H1 (cell line): ENCODE measurements at regions not wholly inside any gene's neighbourhood (a gene's known extent, or its start where the extent isn't known, plus 50 kb on each side); places are given as distances from the start of the nearest gene placed in this dataset.

Experiments
- CTCF ChIA-PET: fragments of 300-600 bp; sonication (Branson Sonifier 250); formaldehyde crosslinking; loops from one replicate; lab custom pipeline; 2021; ENCODE audit not compliant: partially characterized antibody; lab: Charles Lee
- POLR2A ChIA-PET: fragments of 300-600 bp; sonication (Branson Sonifier 250); formaldehyde crosslinking; loops from one replicate; lab custom pipeline; 2021; ENCODE audit warnings: inconsistent platforms; ENCODE audit not compliant: partially characterized antibody; lab: Charles Lee
- DNase-seq, 2 experiments: peaks; one replicate each; pipeline versions ENCODE4 v3.0.0 to v3.0.0-alpha.2; 2010 to 2022; ENCODE audit warnings: low spot score in 2 of 2, low read depth in 1 of 2, mixed read lengths in 1 of 2
- FAIRE-seq: peaks from 2 replicates; lab custom pipeline; 2011; peaks lifted over from hg19 to GRCh38; lab: Jason Lieb, UNC
- H2AFZ ChIP-seq: 2 replicates; pipeline ENCODE4 v1.8.1; 2012; ENCODE audit warnings: low read length, inconsistent platforms
- H2AK5ac ChIP-seq: 2 replicates; pipeline ENCODE4 v1.6.1; 2013; ENCODE audit warnings: low read depth, low read length
- H2BK120ac ChIP-seq: replicated peaks from 2 replicates; pipeline ENCODE3; 2013; ENCODE audit warnings: low read depth, low read length, inconsistent platforms
- H2BK12ac ChIP-seq: 2 replicates; pipeline ENCODE4 v1.6.1; 2013; ENCODE audit warnings: low read depth, low read length
- H2BK15ac ChIP-seq: 2 replicates; pipeline ENCODE4 v1.6.1; 2013; ENCODE audit warnings: low read length
- H2BK20ac ChIP-seq: 2 replicates; pipeline ENCODE4 v1.6.1; 2013; ENCODE audit warnings: low read length
- H2BK5ac ChIP-seq: 2 replicates; pipeline ENCODE4 v1.6.1; 2013; ENCODE audit warnings: low read depth, low read length
- H3K14ac ChIP-seq: 2 replicates; pipeline ENCODE4 v1.6.1; 2013; ENCODE audit warnings: inconsistent platforms; ENCODE audit not compliant: insufficient read length
- H3K18ac ChIP-seq: 2 replicates; pipeline ENCODE4 v1.6.1; 2013; ENCODE audit warnings: low read length; ENCODE audit errors: extremely low read depth
- H3K23ac ChIP-seq: 2 replicates; pipeline ENCODE4 v1.6.1; 2013; ENCODE audit warnings: inconsistent platforms; ENCODE audit not compliant: insufficient read length
- H3K23me2 ChIP-seq: 2 replicates; pipeline ENCODE4 v1.6.1; 2013; ENCODE audit warnings: low read depth, low read length
- H3K27ac ChIP-seq: 2 replicates; pipeline ENCODE4 v1.6.1; 2011; ENCODE audit warnings: low read depth, low read length, inconsistent platforms
- H3K27me3 ChIP-seq, 4 experiments: replicated peaks in 1 of 4; 1 replicate in 1 of 4; 2 replicates in 3 of 4; pipeline versions ENCODE4 v1.6.1 to v1.8.1; 2011 to 2013; ENCODE audit warnings: low read length in 3 of 4, mild to moderate bottlenecking in 3 of 4, inconsistent platforms in 2 of 4, mixed read lengths in 2 of 4, moderate library complexity in 1 of 4; ENCODE audit not compliant: control insufficient read depth in 3 of 4, insufficient read depth in 3 of 4; ENCODE audit errors: extremely low read depth in 1 of 4
- H3K36me3 ChIP-seq, 4 experiments: 2 replicates each; pipeline versions ENCODE4 v1.6.1 to v1.8.1; 2011 to 2013; ENCODE audit warnings: mild to moderate bottlenecking in 4 of 4, low read length in 3 of 4, moderate library complexity in 2 of 4, control low read depth in 1 of 4, inconsistent platforms in 1 of 4; ENCODE audit not compliant: insufficient read depth in 4 of 4, control insufficient read depth in 2 of 4
- H3K4ac ChIP-seq: replicated peaks from 2 replicates; pipeline ENCODE3; 2013; ENCODE audit warnings: low read length, low read depth, mixed read lengths, inconsistent platforms; ENCODE audit not compliant: insufficient read length
- H3K4me1 ChIP-seq, 4 experiments: replicated peaks in 1 of 4; 1 replicate in 1 of 4; 2 replicates in 3 of 4; pipeline versions ENCODE4 v1.6.1 to v1.8.1; 2011 to 2013; ENCODE audit warnings: low read length in 3 of 4, inconsistent platforms in 2 of 4, mixed read lengths in 1 of 4; ENCODE audit not compliant: insufficient read depth in 4 of 4, control insufficient read depth in 3 of 4
- H3K4me2 ChIP-seq, 2 experiments: 2 replicates each; pipeline versions ENCODE4 v1.6.1 to v1.8.1; 2011 to 2013; ENCODE audit warnings: low read depth in 2 of 2, low read length in 2 of 2, control low read depth in 1 of 2, inconsistent platforms in 1 of 2, mild to moderate bottlenecking in 1 of 2; ENCODE audit not compliant: insufficient read depth in 1 of 2
- H3K4me3 ChIP-seq, 4 experiments: fragments of 200-600, 300-600 bp in 1 of 4; sonication (generic), shearing (Covaris generic), sonication (Bioruptor Twin) in 1 of 4; 2 replicates each; pipeline versions ENCODE4 v1.5.1 to v1.8.1; 2011 to 2016; ENCODE audit warnings: low read length in 4 of 4, low read depth in 3 of 4, control low read depth in 2 of 4, inconsistent platforms in 2 of 4, mild to moderate bottlenecking in 2 of 4, mixed read lengths in 1 of 4, moderate library complexity in 1 of 4; ENCODE audit not compliant: insufficient read depth in 2 of 4; ENCODE audit errors: extremely low read depth in 1 of 4
- H3K56ac ChIP-seq: replicated peaks from 2 replicates; pipeline ENCODE3; 2013; ENCODE audit warnings: low read depth, mild to moderate bottlenecking, mixed read lengths, low read length, inconsistent platforms; ENCODE audit not compliant: insufficient read length
- H3K79me1 ChIP-seq: 2 replicates; pipeline ENCODE4 v1.6.1; 2013; ENCODE audit warnings: low read depth, low read length, control low read depth
- H3K79me2 ChIP-seq, 2 experiments: 2 replicates each; pipeline versions ENCODE4 v1.6.1 to v1.8.1; 2012 to 2013; ENCODE audit warnings: low read length in 2 of 2, mild to moderate bottlenecking in 2 of 2, inconsistent platforms in 1 of 2; ENCODE audit not compliant: insufficient read depth in 2 of 2, control insufficient read depth in 1 of 2
- H3K9ac ChIP-seq, 4 experiments: replicated peaks in 1 of 4; 1 replicate in 1 of 4; 2 replicates in 3 of 4; pipeline versions ENCODE4 v1.6.1 to v1.8.1; 2011 to 2013; ENCODE audit warnings: low read depth in 3 of 4, low read length in 3 of 4, control low read depth in 2 of 4, mild to moderate bottlenecking in 2 of 4, moderate library complexity in 2 of 4, inconsistent platforms in 1 of 4; ENCODE audit errors: extremely low read depth in 1 of 4
- H3K9me3 ChIP-seq, 2 experiments: 2 replicates each; pipeline versions ENCODE4 v1.6.1 to v1.8.1; 2012 to 2013; ENCODE audit warnings: mild to moderate bottlenecking in 2 of 2, moderate library complexity in 2 of 2, control low read depth in 1 of 2, inconsistent platforms in 1 of 2, low read depth in 1 of 2, low read length in 1 of 2, mixed read lengths in 1 of 2; ENCODE audit not compliant: insufficient read depth in 2 of 2
- H4K20me1 ChIP-seq, 2 experiments: replicated peaks in 1 of 2; 2 replicates each; pipeline versions ENCODE3 to v1.8.1; 2011 to 2013; ENCODE audit warnings: inconsistent platforms in 2 of 2, low read length in 2 of 2, mild to moderate bottlenecking in 1 of 2; ENCODE audit not compliant: insufficient read depth in 2 of 2, control insufficient read depth in 1 of 2
- H4K5ac ChIP-seq: 2 replicates; pipeline ENCODE4 v1.6.1; 2013; ENCODE audit warnings: low read length, low read depth, mixed read lengths, inconsistent platforms; ENCODE audit not compliant: insufficient read length
- H4K8ac ChIP-seq: 2 replicates; pipeline ENCODE4 v1.8.0; 2013; ENCODE audit warnings: mild to moderate bottlenecking, moderate library complexity, low read length, inconsistent platforms; ENCODE audit not compliant: insufficient read depth; ENCODE audit errors: extremely low read depth
- H4K91ac ChIP-seq: replicated peaks from 2 replicates; pipeline ENCODE3; 2013; ENCODE audit warnings: low read length, mixed read lengths, inconsistent platforms; ENCODE audit not compliant: insufficient read length
- CEBPB ChIP-seq: IDR thresholded peaks from 2 replicates; pipeline ENCODE4 v1.6.1; 2012; ENCODE audit warnings: low read depth, low read length
- EZH2 ChIP-seq: fragments of 200-600 bp; sonication (generic); IDR thresholded peaks from 2 replicates; pipeline ENCODE4 v1.7.1; 2012; ENCODE audit warnings: low read depth, mild to moderate bottlenecking, moderate library complexity, low read length, inconsistent platforms; ENCODE audit not compliant: severe bottlenecking
- GTF2F1 ChIP-seq: IDR thresholded peaks from 2 replicates; pipeline ENCODE4 v1.6.1; 2012; ENCODE audit warnings: low read depth, low read length, improper control_type of control experiment, borderline replicate concordance
- MAFK ChIP-seq: IDR thresholded peaks from 2 replicates; pipeline ENCODE4 v1.6.1; 2012; ENCODE audit warnings: low read depth, mild to moderate bottlenecking, improper control_type of control experiment, low read length
- RNF2 ChIP-seq: fragments of 200-900, 300-1000 bp; sonication (generic); IDR thresholded peaks from 2 replicates; pipeline ENCODE4 v1.7.1; 2016; ENCODE audit warnings: borderline replicate concordance, low read depth, mild to moderate bottlenecking, antibody characterized with exemption, low read length; ENCODE audit not compliant: poor library complexity, severe bottlenecking; ENCODE audit errors: missing control alignments
- SIX5 ChIP-seq: IDR thresholded peaks from 2 replicates; pipeline ENCODE4 v1.6.1; 2011; ENCODE audit warnings: mild to moderate bottlenecking, low read depth, low read length
- SRF ChIP-seq: IDR thresholded peaks from 2 replicates; pipeline ENCODE4 v1.6.1; 2011; ENCODE audit warnings: mild to moderate bottlenecking, low read depth, low read length, moderate library complexity
- YY1 ChIP-seq: IDR thresholded peaks from 2 replicates; pipeline ENCODE4 v1.6.1; 2011; ENCODE audit warnings: low read depth, mild to moderate bottlenecking, low read length
- ZNF274 ChIP-seq: IDR thresholded peaks from 2 replicates; pipeline ENCODE4 v1.7.0; 2012; ENCODE audit warnings: low read length, borderline replicate concordance; ENCODE audit errors: extremely low read depth
- TF ChIP-seq, protein P1 (sequence below): IDR thresholded peaks from 2 replicates; pipeline ENCODE4 v1.6.1; 2011; ENCODE audit warnings: low read length, improper control_type of control experiment
- TF ChIP-seq, protein P2 (sequence below): IDR thresholded peaks from 2 replicates; pipeline ENCODE4 v1.6.1; 2011; ENCODE audit warnings: low read depth, mild to moderate bottlenecking, low read length; ENCODE audit not compliant: insufficient read depth

DNA sequence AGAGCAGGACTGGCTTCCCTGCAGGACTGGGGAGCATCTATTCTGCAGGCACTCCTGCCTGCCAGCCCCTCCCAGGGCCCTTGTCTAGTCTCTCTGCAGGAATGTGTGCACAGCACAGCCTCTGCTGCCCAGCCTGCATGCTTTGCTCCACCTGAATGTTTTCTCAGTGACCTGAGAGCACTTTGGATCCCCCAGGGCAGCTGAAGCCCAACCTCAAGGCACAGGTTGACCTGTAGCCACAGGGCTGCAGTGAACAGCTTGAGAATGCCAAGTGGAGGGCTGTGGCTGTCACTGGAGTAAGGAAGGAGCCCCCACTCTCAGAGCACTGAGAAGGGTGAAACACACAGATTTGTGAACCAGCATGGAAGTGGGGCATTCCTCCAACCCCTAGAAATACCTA is 760.2 kb downstream of the STIM2 start:
- no peak for FAIRE-seq
- Histone ChIP-seq H3K23me2 (no peaks in the 10 kb centered on the region), H2BK12ac (no peak overlapping the region), H3K18ac (no peak overlapping the region), H3K4me3 (no peak overlapping the region), H3K23ac (no peak overlapping the region), H2BK20ac (no peak overlapping the region), H2AFZ (peak overlapping the region; percentile 94; the same call in 1 of the 2 replicates), H2BK120ac (no peak overlapping the region), H3K9ac (no peak overlapping the region), H2BK15ac (no peak overlapping the region), H3K4ac (no peak overlapping the region), H3K14ac (no peak overlapping the region), H3K56ac (no peak overlapping the region), H3K79me2 (no peaks in the 10 kb centered on the region), H3K4me2 (no peak overlapping the region), H3K27ac (no peak overlapping the region), H3K27me3 (no peaks in the 10 kb centered on the region), H2BK5ac (no peak overlapping the region), H4K5ac (no peak overlapping the region), H2AK5ac (no peak overlapping the region), H4K91ac (no peak overlapping the region), H3K36me3 (no peaks in the 10 kb centered on the region), H4K8ac (no peak overlapping the region), H3K4me1 (peaks cover 0 to 4% (median 0%) of the 10 kb centered on the region in 4 experiments; a peak in 2 of 7 replicates), H3K9me3 (no peaks in the 10 kb centered on the region), H3K79me1 (no peaks in the 10 kb centered on the region), H4K20me1 (no peaks in the 10 kb centered on the region)
- TF ChIP-seq MAFK (no peak), RNF2 (no peak), SRF (no peak), SIX5 (no peak), GTF2F1 (no peak), YY1 (no peak), CEBPB (no peak), EZH2 (no peak), ZNF274 (no peak)
- TF ChIP-seq, protein P1, sequence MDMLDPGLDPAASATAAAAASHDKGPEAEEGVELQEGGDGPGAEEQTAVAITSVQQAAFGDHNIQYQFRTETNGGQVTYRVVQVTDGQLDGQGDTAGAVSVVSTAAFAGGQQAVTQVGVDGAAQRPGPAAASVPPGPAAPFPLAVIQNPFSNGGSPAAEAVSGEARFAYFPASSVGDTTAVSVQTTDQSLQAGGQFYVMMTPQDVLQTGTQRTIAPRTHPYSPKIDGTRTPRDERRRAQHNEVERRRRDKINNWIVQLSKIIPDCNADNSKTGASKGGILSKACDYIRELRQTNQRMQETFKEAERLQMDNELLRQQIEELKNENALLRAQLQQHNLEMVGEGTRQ = no peak
- TF ChIP-seq, protein P2, sequence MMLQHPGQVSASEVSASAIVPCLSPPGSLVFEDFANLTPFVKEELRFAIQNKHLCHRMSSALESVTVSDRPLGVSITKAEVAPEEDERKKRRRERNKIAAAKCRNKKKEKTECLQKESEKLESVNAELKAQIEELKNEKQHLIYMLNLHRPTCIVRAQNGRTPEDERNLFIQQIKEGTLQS = no peak
- ChIA-PET CTCF (interaction anchor here (1.0 to 1.3 kb wide), 2 partner anchors 25 to 278 kb away, joined by 3 to 4 read pairs; no protein-coding TSS in a partner anchor), POLR2A (no interaction called here)
- no peak for DNase-seq
